HG03039 (cell line): ENCODE measurements at regions not wholly inside any gene's neighbourhood (a gene's known extent, or its start where the extent isn't known, plus 50 kb on each side); places are given as distances from the start of the nearest gene placed in this dataset.

Source experiments
- ATAC-seq: cut with Tn5 transposase; IDR thresholded peaks from one replicate; pipeline ENCODE4 v1.9.1; 2021; ENCODE audit warnings: mild to moderate bottlenecking, moderate library complexity; ENCODE audit not compliant: unreplicated experiment

GRCh38 chr6:16978686-16979085 is 123.2 kb upstream of the STMND1 start:
- no peak for ATAC-seq

- ATAC-seq, result no peak
Observed at GRCh38 chr6:16976385-16977183, 125.3 kb upstream of the STMND1 start.

DNA sequence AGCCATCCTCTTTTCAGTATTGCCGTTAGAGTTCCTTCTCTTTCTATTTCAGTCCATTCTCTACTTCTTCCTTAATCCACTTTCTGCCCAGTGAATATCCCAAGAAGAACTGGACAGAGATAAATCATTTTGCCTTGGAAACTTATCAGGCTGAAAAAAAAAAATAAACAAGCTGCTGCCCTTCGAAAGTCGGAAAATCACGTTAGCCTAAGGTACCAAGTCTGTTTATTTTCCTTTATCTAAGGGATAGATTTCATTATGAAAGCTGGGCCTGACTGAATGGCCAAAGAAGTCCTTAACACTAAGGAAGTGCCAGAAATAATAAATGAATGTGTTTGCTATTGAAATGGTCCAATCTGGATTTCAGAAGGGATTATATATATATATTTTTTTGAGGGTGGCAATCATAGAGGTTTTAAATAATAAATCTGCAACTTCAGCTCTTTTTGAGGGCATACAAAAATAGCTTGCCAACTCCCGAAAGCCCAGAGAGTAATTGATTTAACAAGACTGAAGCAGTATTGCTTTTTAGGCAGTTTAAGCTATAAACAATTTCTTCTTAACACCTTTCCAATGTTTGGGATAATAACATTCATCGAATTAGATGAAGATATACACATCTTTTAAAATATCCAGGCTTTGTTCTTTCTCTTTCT is 127.0 kb upstream of the STMND1 start:
- no peak for ATAC-seq

- ATAC-seq, result no peak
Observed at GRCh38 chr6:16974387-16974673, 127.5 kb upstream of the STMND1 start.

DNA sequence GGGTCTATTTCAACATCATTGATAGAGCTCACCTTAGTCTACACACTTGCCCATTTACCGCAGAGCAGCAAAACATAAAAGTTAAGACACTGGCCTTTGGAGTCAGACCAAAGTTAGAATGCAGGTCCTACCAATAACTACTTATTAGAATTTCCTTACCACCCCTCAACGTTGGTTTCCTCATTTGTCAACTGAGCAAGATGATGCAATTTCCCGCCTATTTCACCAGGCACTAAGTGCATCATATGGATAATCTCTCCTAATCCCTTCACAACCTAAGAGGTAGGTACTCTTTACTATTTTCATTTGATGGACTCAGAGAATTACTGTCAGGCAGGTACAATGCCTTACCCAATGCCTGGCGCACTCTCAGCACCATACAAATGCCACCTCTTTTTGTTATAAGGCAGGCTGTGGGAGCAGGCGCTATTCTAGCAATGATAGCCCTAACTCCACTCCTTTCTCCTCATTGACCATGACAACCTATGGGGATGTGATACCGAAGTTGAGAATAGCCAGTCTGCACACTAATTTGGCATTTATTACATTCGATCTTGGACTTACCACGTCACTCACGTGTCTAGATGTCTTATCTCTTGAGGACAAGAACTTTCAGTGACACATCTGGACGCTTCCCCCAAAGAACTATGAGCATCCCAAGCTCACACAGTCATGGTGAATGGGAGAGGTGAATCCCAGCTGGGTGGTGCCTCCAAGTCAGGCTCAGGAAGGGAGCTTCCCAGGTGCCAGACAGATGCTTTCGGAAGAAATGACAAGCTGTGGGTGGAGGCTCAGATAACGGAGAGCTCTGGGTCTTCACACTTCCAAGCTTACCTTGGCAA is 128.1 kb upstream of the STMND1 start:
- ATAC-seq, result no peak

- no peak for ATAC-seq
Observed at GRCh38 chr6:16973051-16973450, 128.8 kb upstream of the STMND1 start.

GRCh38 chr6:16972535-16972934 is 129.3 kb upstream of the STMND1 start:
- no peak for ATAC-seq

DNA sequence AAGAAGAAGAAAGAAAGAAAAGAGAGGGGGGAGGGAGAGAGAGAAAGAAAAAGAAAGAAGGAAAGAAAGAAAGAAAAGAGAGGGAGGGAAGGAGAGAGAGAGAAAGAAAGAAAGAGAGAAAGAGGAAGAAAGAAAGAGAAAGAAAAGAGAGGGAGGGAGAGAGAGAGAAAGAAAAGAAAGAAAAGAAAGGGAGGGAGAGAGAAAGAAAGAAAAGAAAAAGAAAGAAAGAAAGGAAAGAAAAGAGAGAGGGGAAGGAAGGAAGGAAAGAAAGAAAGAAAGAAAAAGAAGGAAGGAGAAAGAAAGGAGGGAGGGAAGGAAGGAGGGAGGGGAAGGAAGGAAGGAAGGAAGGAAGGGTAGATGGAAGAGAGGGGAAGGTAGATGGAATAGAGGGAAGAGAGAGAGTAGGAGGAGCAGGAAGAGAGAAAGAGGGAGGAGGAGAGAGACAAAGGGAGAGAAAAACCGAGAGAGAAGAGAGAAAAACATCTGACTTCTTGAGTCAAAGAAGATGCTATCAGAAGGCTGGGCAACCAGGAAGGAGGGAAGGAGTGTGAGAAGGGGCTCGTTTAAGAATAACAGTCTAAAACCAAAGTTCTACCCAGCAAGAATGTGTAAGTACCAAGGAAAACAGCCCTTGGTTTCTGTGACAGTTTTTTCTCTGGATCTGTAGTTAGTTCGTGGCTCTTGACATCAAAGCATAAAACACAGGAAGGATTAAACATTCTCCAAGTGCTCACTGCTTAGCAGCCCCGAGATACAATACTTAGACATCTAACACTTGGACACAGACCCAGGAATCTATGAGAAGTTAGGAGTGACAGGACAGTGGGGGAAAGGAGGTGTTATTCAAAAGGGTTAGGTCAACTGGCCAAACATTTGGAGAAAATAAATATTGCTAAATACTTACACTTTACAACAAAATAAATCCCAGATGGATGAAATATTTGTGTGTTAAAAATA is 131.9 kb upstream of the STMND1 start:
- no peak for ATAC-seq

DNA sequence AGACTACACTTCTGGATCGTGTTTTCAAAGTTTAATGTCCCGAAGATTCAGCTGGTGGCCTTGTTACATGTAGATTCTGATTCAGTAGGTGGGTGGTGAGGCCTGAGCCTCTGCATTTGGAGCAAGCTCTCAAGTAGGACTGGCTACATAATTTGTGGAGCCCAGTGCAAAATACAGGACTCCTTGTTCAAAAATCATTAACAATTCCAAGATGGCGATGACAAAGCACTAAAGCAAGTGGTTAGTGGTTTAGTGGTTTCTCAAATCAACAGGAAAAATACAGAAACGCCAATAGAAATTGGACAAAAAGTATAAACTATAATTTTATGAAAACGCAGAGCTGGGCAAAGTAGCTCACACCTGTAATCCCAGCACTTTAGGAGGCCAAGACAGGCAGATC is 133.7 kb upstream of the STMND1 start:
- ATAC-seq, result no peak

DNA sequence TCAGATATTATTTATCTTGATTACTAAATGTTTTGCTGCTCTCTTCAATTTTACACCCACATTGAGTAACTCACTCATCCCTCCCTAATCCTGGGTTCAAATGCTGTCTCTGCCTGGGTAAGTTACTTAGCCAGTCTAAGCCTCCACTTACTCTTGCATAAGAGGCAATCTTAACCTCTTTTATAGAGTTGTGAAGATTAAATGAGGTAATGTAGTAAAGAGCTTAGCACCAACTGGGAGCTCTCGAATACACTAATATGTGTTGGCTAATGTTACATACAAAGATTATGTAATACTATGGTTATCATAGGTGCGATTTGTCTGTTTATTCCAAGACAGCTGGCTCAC is 134.4 kb upstream of the STMND1 start:
- no peak for ATAC-seq

GRCh38 chr6:16966791-16967469 is 134.9 kb upstream of the STMND1 start:
- ATAC-seq, result no peak

DNA sequence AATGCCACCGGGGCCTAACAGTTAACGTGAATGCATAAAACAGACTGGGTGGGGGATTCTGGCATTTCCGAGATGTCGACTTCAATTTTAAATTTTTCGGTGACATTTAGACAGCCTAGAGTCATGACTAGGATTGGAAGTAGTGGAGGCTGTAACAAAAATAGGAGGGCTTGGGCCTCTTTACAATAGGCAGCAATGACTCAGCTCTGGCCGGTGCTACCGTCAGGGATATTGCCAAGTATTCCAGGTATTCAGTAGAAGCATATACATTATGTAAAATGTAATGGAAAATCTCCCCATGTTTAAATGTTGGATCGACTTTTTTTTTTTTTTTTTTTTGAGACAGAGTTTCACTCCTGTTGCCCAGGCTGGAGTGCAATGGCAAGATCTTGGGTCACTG is 136.2 kb upstream of the STMND1 start:
- no peak for ATAC-seq

GRCh38 chr6:16964553-16965499 is 137.0 kb upstream of the STMND1 start:
- peak; percentile 81 for ATAC-seq

- ATAC-seq, result no peak
Observed at GRCh38 chr6:16961577-16961976, 140.3 kb upstream of the STMND1 start.

- ATAC-seq, result no peak
Observed at GRCh38 chr6:16959789-16960188, 142.1 kb upstream of the STMND1 start.

GRCh38 chr6:16956361-16956760 is 145.5 kb upstream of the STMND1 start:
- ATAC-seq, result no peak

DNA sequence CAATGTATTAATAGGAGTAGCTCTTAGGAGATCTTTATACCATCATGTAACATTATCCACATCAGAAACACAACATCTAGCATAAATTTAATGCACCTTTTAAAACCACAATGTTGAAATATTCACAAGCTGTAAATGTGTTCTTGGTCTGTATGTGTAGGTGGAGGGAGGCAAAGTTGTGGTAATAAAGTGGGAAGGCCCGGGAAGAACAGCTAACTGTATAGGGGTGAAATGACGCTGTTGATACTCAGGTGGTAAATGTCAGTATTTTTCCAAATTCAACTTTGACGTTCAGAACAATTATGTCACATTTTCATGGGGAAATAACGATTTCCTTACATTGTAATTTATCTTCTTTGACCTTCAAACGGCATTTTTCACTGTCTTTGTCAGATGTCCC is 146.0 kb upstream of the STMND1 start:
- no peak for ATAC-seq

GRCh38 chr6:16953905-16954304 is 147.9 kb upstream of the STMND1 start:
- no peak for ATAC-seq

- no peak for ATAC-seq
Observed at GRCh38 chr6:16953446-16953845, 148.4 kb upstream of the STMND1 start.
